NCI-H446 (cell line): ENCODE measurements at regions not wholly inside any gene's neighbourhood (a gene's known extent, or its start where the extent isn't known, plus 50 kb on each side); places are given as distances from the start of the nearest gene placed in this dataset.
"Not testable (repeated sequence)": the region's sequence is repeated elsewhere in the genome, so short reads cannot be mapped to it uniquely, and the experiment has no call there.

Source experiments
- DNase-seq, 2 experiments: peaks; one replicate each; lab custom pipeline; 2025; lab: John Stamatoyannopoulos, UW

DNA sequence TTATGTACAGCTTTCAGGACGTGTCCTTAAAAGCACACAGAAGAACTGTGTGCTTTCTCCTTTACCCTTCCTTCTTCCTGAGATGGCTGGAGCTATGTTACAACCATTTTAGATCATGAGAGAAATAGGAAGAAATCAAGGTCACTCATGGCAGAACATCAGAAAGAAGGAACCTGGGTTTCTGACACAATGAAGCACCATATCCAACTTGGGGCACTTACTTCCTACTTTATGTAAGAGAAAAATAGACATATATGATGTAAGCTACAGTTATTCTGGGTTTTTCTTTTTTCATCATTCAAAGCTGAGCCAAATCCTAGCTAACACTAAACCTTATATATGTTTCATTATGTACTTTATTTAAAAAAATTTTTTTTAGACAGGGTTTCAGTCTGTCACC is 79.5 kb downstream of the FAM161A start:
- DNase-seq, result no peak

DNA sequence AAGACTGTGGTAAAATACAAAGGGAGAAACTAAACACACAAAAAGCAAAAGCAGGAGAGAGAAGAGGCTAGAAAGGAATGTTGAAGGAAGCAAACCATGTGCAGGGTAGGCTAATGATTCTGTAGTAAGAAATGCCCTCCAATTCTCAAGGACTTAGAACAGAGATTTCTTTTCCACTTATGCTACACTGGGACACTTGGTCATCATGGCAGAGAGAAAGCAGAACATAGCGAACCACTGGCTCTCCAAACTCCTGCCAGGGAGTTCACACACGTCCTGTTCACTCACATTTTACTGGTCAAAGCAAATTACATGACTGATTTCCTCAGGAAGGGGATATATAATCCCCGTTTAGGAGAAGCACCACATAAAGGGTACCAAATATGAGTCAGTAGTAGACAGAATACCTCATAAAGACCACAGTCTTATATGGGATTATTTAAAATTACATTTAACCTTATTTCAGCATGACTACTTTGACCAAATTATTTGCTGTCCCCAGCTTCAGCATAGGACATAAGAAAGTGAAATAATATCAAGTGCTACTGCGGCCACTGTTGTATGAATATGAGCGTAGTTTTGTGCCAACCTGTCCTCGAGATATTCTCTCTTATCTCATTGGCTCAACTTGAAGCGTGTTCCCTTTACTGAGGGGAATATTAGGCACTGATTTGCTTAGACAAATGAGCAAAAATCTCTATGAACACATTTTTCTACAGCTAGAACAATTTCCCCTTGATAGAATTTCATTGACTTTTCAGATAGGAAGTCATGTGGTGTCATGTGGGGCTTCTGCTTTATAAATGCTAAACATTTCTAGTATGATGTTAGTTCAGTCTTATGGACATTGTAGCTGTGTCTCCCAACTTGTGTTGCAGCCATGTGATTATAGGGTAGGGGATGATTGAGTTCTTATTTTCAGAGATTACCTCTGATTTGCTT is 81.7 kb downstream of the FAM161A start:
- no peak for DNase-seq

GRCh38 chr2:61770746-61771145 is 83.1 kb downstream of the FAM161A start:
- no peak for DNase-seq

- no peak for DNase-seq
Measured at GRCh38 chr2:61770298-61770697, 83.6 kb downstream of the FAM161A start.

DNA sequence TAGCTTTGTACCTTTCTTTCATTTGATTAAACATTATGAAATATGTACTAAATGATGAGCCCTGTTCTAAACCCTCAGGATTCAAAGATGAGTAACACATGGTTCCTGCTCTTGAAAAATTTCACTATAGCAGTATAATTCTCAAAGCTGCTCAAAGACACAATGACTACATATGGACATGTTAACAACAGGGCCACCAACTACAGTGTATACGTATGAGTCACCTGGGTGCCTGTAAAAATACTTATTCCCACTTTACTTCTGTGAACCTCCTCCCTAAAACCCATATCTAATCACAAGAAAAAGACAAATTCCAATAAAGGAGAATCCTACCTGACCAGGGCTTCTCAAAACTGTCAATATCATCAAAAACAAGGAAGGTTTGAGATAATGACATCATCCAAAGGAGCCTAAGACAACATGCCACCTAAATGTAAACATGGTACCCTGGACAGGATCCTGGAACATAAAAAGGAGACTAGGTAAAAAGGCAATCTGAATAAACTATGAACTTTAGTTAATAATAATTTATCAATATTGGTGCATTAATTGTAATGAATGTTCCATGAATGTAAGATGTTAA is 84.7 kb downstream of the FAM161A start:
- DNase-seq, result no peak

GRCh38 chr2:61764035-61764800 is 89.6 kb downstream of the FAM161A start:
- DNase-seq, result peak; percentile 95 to 98

DNA sequence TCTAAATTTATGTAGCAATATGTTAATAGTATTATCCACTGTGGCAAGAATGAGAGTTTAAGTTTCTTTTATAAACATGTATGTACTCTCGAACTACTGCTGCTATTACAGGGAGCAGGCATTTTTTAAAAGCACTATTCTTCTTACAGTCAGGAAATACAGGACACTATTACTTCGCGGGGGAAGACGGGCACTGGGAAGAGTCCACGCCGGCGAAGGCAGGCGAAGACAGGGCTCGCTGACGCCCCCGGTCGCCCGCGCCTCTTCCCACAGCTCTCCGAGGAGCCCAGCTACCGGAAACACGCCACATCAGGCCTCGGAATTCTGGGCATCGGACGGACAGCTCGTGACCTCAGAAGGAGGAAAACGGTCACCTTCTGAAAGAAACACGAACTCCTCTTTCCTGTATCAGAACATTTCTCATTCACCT is 90.2 kb downstream of the FAM161A start:
- DNase-seq, result peak; percentile 63 to 87

DNA sequence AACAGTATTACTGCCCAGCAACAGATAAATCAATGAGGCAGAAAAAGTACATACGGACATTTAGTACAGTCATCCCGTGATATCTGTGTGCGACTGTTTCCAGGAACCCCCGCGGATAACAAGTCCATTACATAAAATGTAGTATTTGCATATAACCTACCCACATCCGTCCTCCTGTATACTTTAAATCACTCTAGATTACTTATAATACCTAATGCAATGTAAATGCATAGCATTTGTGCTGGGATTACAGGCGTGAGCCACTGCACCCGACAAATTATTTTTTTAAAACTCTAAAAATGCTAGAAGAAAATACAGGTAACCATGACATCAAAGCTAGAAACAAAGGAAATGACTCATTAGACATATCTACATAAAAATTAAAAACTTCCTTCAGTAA is 91.6 kb downstream of the FAM161A start:
- DNase-seq, result no peak

- DNase-seq, result no peak
Measured at GRCh38 chr2:61759718-61760117, 94.1 kb downstream of the FAM161A start.

DNA sequence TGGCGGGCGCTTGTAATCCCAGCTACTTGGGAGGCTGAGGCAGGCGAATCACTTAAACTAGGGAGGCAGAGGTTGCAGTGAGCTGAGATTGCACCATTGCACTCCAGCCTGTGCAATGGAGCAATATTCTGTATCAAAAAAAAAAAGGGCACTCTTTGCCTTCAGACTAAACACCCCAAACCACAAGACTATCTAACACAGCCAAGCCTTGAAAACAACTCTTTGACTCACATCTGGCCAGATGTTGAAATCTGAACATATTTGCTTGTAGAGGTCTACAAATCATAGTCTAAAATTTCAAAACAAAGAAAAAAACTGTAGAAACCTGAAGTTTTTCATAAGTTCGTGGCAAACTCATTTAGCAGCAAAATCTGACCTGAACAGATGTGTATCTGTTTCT is 94.9 kb downstream of the FAM161A start:
- DNase-seq, result no peak

DNA sequence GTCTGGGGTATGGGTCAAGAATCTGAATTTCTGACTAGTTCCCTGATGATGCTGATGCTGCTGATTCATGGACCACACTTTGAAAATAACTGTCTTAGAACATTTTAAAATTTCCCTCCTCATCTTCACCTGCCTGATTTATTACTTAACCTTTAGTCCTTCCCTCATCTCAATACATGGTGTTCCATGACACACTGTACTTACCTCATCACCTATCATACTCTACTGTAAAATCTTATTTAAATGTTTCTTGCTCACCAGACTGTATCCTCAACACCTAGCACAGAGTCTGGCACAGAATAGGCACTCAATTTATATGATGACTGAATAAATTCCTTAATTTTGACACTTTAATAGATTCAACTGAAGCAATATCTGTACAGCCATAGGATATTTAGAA is 95.7 kb downstream of the FAM161A start:
- no peak for DNase-seq

GRCh38 chr2:61753512-61753911 is 100.3 kb downstream of the FAM161A start:
- no peak for DNase-seq

- DNase-seq, result no peak
Measured at GRCh38 chr2:61750624-61751023, 103.2 kb downstream of the FAM161A start.

DNA sequence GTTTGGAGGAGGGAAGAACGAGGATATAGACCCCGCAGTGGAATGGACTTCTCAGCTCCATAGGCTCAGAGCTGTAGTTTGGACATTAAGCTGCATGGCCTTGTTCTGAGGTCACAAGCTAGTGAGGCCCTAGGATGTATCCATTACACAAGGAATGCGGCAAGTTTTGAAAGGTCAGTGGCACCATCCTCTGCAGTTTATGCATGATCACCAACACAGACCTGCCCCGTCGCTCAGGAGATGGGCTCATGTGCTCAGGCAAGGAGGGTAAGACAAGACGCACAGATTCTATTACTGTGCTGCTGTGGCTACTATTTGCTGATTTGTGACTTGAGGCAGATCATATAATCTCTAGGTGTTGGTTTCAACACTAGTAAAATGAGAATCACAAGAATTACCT is 110.9 kb downstream of the FAM161A start:
- DNase-seq, result no peak

- no peak for DNase-seq
Measured at GRCh38 chr2:61737841-61738240, 116.0 kb downstream of the FAM161A start.

DNA sequence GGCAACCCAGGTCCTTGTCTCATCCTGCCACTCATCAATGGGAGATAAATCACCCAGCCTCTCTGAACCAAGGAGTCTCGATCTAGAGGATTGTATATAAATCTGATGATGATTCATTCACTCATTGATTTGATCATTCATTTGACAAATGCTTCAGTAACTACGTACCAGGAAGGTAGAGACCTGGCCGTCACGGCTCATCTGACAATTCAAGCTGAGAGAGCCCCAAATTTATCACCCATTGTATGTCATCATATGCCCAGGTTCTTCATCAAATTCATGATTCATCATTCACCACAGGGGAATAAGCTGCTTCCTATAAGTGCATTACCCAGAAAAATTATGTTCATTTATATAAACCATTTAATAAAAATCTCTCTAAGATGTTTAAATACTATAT is 116.9 kb downstream of the FAM161A start:
- DNase-seq, result no peak

DNA sequence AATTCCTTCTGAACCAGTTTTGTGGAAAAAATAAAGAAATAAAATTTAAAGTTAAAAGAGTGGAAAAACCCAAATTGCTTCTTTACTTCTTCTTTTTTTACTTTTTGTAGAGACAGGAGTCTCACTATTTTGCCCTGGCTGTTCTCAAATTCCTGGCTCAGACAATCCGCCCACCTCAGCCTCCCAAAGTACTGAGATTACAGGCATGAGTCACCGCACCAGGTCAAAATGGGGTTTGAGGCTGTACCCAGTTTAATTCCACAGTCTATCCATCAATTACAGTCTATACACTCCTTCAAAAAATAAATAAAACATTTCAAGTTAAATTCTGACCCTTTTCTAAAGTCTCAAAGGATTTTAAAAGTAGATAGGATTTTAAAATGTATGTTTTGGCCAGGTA is 120.3 kb downstream of the FAM161A start:
- no peak for DNase-seq

GRCh38 chr2:61732787-61733186 is 121.1 kb downstream of the FAM161A start:
- DNase-seq, result no peak

- DNase-seq, result no peak
Measured at GRCh38 chr2:61727746-61728145, 126.1 kb downstream of the FAM161A start.

- no peak for DNase-seq
Measured at GRCh38 chr2:61726456-61727209, 127.2 kb downstream of the FAM161A start.

DNA sequence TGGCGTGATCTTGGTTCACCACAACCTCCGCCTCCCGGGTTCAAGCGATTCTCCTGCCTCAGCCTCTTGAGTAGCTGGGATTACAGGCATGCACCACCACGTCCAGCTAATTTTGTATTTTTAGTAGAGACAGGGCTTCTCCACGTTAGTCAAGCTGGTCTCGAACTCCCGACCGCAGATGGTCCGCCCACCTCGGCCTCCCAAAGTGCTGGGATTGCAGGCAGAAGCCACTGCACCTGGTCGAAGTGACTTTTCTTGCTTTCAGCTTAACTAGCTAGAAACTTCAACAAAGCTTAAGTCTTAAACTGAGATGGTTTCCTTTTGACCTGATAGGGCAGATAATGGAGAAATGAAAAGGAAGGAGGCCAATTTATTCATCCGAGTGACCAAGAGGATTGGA is 130.5 kb downstream of the FAM161A start:
- not testable (repeated sequence) for DNase-seq

DNA sequence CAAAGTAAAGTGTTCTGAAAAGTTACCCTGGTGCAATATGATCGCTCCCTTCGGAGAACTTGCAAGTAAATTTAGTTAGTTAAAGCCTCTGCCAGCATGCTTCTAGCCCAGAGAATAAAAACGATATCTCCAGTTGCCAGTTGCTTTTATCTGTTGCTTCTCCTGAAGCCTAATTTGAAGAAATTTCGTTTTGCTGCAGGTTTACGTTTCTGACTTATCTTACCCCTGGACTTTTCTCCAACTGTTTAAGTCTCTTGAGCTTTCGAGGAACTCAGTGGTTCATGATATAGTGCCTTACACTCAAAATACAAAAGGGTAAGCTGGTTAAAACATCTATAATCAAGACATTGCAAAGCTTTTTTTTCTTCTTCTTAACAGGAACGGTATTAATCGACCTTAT is 131.1 kb downstream of the FAM161A start:
- no peak for DNase-seq
